ENCODE measurements at regions not wholly inside any gene's neighbourhood (a gene's known extent, or its start where the extent isn't known, plus 50 kb on each side); places are given as distances from the start of the nearest gene placed in this dataset.

DNA sequence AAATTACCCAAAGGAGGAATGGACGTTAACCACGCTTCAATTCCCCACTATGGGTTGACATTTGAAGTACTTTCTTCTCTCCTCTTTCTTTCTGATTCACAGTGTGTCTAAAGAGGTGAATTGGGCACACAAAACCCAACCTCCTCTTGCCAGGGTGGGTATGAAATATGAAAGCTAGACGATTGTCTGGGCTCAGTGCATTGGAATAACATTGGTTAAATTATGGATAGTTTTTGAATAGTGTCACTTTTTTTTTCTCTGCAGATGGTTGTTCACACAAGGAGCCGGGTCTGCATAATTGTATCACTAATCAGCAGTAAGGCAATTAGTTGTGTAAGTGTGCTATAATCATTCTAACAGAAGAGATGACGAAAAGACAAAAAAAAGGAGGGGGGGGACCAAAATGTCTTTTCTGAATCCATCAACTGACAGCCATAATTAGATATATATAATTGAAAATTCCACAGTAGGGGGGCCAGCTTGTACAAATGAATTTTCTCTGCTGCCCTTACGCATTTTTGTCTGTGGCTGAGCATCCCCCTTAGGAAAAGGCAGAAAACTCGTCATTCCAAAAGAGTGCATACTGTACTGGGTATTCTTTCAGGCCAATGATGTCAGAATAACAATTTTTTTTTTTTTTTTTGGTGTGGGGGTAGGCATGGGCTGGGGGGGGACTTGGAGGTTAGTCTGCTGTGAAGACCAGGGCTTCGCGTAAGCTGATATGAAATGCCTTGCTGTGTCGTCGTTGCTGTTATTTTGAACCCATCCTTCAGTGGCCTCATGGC is 307.5 kb upstream of the SALL1 start:
- ChIA-PET POLR2A (ENCODE audit: unreplicated experiment) (no interaction called here), CTCF (no interaction called here)
- no peak overlapping the region for H3K9ac ChIP-seq (ENCODE audit: low read depth, low read length)
- H2BK5ac ChIP-seq (ENCODE audit: low read depth, low read length, poor library complexity, severe bottlenecking): no peak overlapping the region
- H2AK5ac ChIP-seq (ENCODE audit: low read depth, low read length): no peak overlapping the region
- H3K4me3 ChIP-seq (ENCODE audit: insufficient read depth, low read depth, low read length): no peak overlapping the region
- ATAC-seq (ENCODE audit: low read depth): no peak
- H4K20me1 ChIP-seq (ENCODE audit: insufficient read depth, low read length): no peaks in the 10 kb centered on the region
- H3K14ac ChIP-seq (replicated peaks; ENCODE audit: low read depth, low read length): no peak overlapping the region
- H3K79me1 ChIP-seq (ENCODE audit: low read depth in 1 of 2, low read length in 2 of 2): no peaks in the 10 kb centered on the region
- no peak overlapping the region for H3K23ac ChIP-seq (ENCODE audit: low read depth, low read length)
- no peak overlapping the region for H3K4me2 ChIP-seq (ENCODE audit: low read depth, low read length)
- no TSS peak for BruUV-seq (replicated peaks)
- H3K18ac ChIP-seq (ENCODE audit: low read depth, low read length): no peak overlapping the region
- no peak for DNase-seq
- no peak overlapping the region for H2BK15ac ChIP-seq (ENCODE audit: low read depth, low read length)
- H2AK9ac ChIP-seq (replicated peaks; ENCODE audit: low read depth, low read length, poor library complexity): no peak overlapping the region
- H3K9me1 ChIP-seq (ENCODE audit: insufficient read depth, low read length): no peaks in the 10 kb centered on the region
- intact Hi-C loops (cut with micrococcal nuclease): no loop called here
- H4K91ac ChIP-seq (ENCODE audit: insufficient read depth, low read depth, low read length): no peak overlapping the region
- no peak overlapping the region for H3K4ac ChIP-seq (ENCODE audit: low read depth, low read length)
- no peak overlapping the region for H3K27ac ChIP-seq (ENCODE audit: insufficient read depth, low read length)
- H2BK120ac ChIP-seq (ENCODE audit: low read depth, low read length): no peak overlapping the region
- H3K27me3 ChIP-seq (ENCODE audit: control insufficient read depth, insufficient read depth, low read length): no peaks in the 10 kb centered on the region; the same call in 1 of the 2 replicates
- dilution Hi-C loops (cut with HindIII; ENCODE audit: low sequenced_read_pairs, unreplicated experiment): no loop called here
- TF ChIP-seq CTCF (conservative IDR thresholded peaks at IDR 0.05; ENCODE audit: low read depth, low read length) (no peak), CEBPB (IDR thresholded peaks at IDR 0.05; ENCODE audit: low read depth, low read length) (no peak), BHLHE40 (IDR thresholded peaks at IDR 0.05; ENCODE audit: low read depth, low read length) (no peak), RAD21 (IDR thresholded peaks at IDR 0.05; ENCODE audit: low read length) (no peak), NFE2L2 (IDR thresholded peaks at IDR 0.05; ENCODE audit: low read depth, low read length) (no peak), CHD1 (IDR thresholded peaks at IDR 0.05; ENCODE audit: low read depth, low read length) (no peak), RCOR1 (IDR thresholded peaks at IDR 0.05; ENCODE audit: insufficient replicate concordance, low read length) (no peak), ELK1 (IDR thresholded peaks at IDR 0.05; ENCODE audit: borderline replicate concordance, low read depth, low read length) (no peak), MXI1 (IDR thresholded peaks at IDR 0.05; ENCODE audit: borderline replicate concordance, low read depth, low read length) (no peak), MAFK (IDR thresholded peaks at IDR 0.05; ENCODE audit: low read depth, low read length) (no peak), POLR2A (IDR thresholded peaks at IDR 0.05; ENCODE audit: low read depth, low read length) (no peak), SMC3 (IDR thresholded peaks at IDR 0.05; ENCODE audit: low read depth, low read length) (no peak), RFX5 (IDR thresholded peaks at IDR 0.05; ENCODE audit: low read depth, low read length) (no peak), MAZ (IDR thresholded peaks at IDR 0.05; ENCODE audit: borderline replicate concordance, low read depth, low read length) (no peak), FOS (IDR thresholded peaks at IDR 0.05; ENCODE audit: low read depth, low read length) (no peak)
- TF ChIP-seq, protein P1, sequence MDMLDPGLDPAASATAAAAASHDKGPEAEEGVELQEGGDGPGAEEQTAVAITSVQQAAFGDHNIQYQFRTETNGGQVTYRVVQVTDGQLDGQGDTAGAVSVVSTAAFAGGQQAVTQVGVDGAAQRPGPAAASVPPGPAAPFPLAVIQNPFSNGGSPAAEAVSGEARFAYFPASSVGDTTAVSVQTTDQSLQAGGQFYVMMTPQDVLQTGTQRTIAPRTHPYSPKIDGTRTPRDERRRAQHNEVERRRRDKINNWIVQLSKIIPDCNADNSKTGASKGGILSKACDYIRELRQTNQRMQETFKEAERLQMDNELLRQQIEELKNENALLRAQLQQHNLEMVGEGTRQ (IDR thresholded peaks at IDR 0.05; ENCODE audit: low read depth, low read length): no peak
- in situ Hi-C loops (cut with MboI; ENCODE audit: low sequenced_read_pairs): no loop called here
- H2BK20ac ChIP-seq (ENCODE audit: low read depth, low read length): no peak overlapping the region
- H3K56ac ChIP-seq (ENCODE audit: extremely low read depth, insufficient read depth, low read length): no peak overlapping the region
- H3K36me3 ChIP-seq (ENCODE audit: control insufficient read depth, insufficient read depth, low read length): no peaks in the 10 kb centered on the region
- H4K5ac ChIP-seq (ENCODE audit: low read depth, low read length): no peak overlapping the region
- 83% methylated on average over 1 of the region's 11 CpGs; no CpG with 5 or more reads in 1 of the 2 experiments for WGBS, 2 experiments (ENCODE audit: extremely low coverage in 2 of 2, insufficient read length in 1 of 2)
- H4K8ac ChIP-seq (ENCODE audit: low read depth in 2 of 2, low read length in 2 of 2): no peak overlapping the region
- no peaks in the 10 kb centered on the region for H3K4me1 ChIP-seq (ENCODE audit: control insufficient read depth, insufficient read depth, low read length)
- no peak overlapping the region for H2AFZ ChIP-seq (replicated peaks; ENCODE audit: low read length, poor library complexity)
- H3K9me3 ChIP-seq (ENCODE audit: control insufficient read depth, insufficient read depth, low read length): no peaks in the 10 kb centered on the region

Measured in IMR-90 (cell line).